ENCODE measurements at regions not wholly inside any gene's neighbourhood (a gene's known extent, or its start where the extent isn't known, plus 50 kb on each side); places are given as distances from the start of the nearest gene placed in this dataset.
"Not testable (repeated sequence)": the region's sequence is repeated elsewhere in the genome, so short reads cannot be mapped to it uniquely, and the experiment has no call there.

- in situ Hi-C loops (cut with HindIII; ENCODE audit: low pct_ligation_motif_present, low sequenced_read_pairs), result no loop called here
- no peak for DNase-seq
- no peaks in the 10 kb centered on the region for H3K27me3 ChIP-seq (replicated peaks)
Measured at GRCh38 chr3:906739-907138, 186.1 kb upstream of the CNTN6 start.

GRCh38 chr3:908839-909238 lies 184.0 kb upstream of the CNTN6 start:
- H3K4me3 ChIP-seq (ENCODE audit: low read depth, low read length), result no peak overlapping the region
- in situ Hi-C loops (cut with HindIII; ENCODE audit: low pct_ligation_motif_present, low sequenced_read_pairs), result no loop called here
- peak; percentile 70 for TF ChIP-seq CTCF (IDR thresholded peaks at IDR 0.05; ENCODE audit: low read depth, low read length, missing control alignments)

More at GRCh38 chr3:906739-907138, 186.1 kb upstream of the CNTN6 start:
- no peak for TF ChIP-seq CTCF (IDR thresholded peaks at IDR 0.05; ENCODE audit: low read depth, low read length, missing control alignments)
- no peak overlapping the region for H3K4me3 ChIP-seq (ENCODE audit: low read depth, low read length)
- no peak overlapping the region for H3K27ac ChIP-seq
- H3K36me3 ChIP-seq (replicated peaks), result no peaks in the 10 kb centered on the region

GRCh38 chr3:912717-913116 lies 180.1 kb upstream of the CNTN6 start:
- H3K27me3 ChIP-seq (replicated peaks); H3K27ac ChIP-seq; H3K36me3 ChIP-seq (replicated peaks); H3K4me3 ChIP-seq (ENCODE audit: low read depth, low read length); in situ Hi-C loops (cut with HindIII; ENCODE audit: low pct_ligation_motif_present, low sequenced_read_pairs); DNase-seq: not testable (repeated sequence)

More at GRCh38 chr3:908839-909238, 184.0 kb upstream of the CNTN6 start:
- Histone ChIP-seq H3K27me3 (replicated peaks) (no peaks in the 10 kb centered on the region), H3K36me3 (replicated peaks) (no peaks in the 10 kb centered on the region), H3K27ac (no peak overlapping the region)
- DNase-seq, result no peak

GRCh38 chr3:923161-923910 lies 169.5 kb upstream of the CNTN6 start:
- Histone ChIP-seq H3K27me3 (replicated peaks) (no peaks in the 10 kb centered on the region), H3K4me3 (ENCODE audit: low read depth, low read length) (no peak overlapping the region), H3K36me3 (replicated peaks) (no peaks in the 10 kb centered on the region), H3K27ac (no peak overlapping the region)
- no peak for TF ChIP-seq CTCF (IDR thresholded peaks at IDR 0.05; ENCODE audit: low read depth, low read length, missing control alignments)
- DNase-seq, result no peak
- in situ Hi-C loops (cut with HindIII; ENCODE audit: low pct_ligation_motif_present, low sequenced_read_pairs), result no loop called here

GRCh38 chr3:930866-931265 lies 162.0 kb upstream of the CNTN6 start:
- TF ChIP-seq CTCF (IDR thresholded peaks at IDR 0.05; ENCODE audit: low read depth, low read length, missing control alignments), result no peak
- Histone ChIP-seq H3K27me3 (replicated peaks) (no peaks in the 10 kb centered on the region), H3K36me3 (replicated peaks) (no peaks in the 10 kb centered on the region), H3K4me3 (ENCODE audit: low read depth, low read length) (no peak overlapping the region), H3K27ac (no peak overlapping the region)
- no peak for DNase-seq
- in situ Hi-C loops (cut with HindIII; ENCODE audit: low pct_ligation_motif_present, low sequenced_read_pairs), result no loop called here

- no peak overlapping the region for H3K4me3 ChIP-seq (ENCODE audit: low read depth, low read length)
- in situ Hi-C loops (cut with HindIII; ENCODE audit: low pct_ligation_motif_present, low sequenced_read_pairs), result no loop called here
- no peak for DNase-seq
- no peaks in the 10 kb centered on the region for H3K36me3 ChIP-seq (replicated peaks)
- H3K27ac ChIP-seq, result no peak overlapping the region
- no peak for TF ChIP-seq CTCF (IDR thresholded peaks at IDR 0.05; ENCODE audit: low read depth, low read length, missing control alignments)
- no peaks in the 10 kb centered on the region for H3K27me3 ChIP-seq (replicated peaks)
Measured at GRCh38 chr3:933326-933725, 159.5 kb upstream of the CNTN6 start.

Data from brain microvascular endothelial cell (primary cell).